ENCODE measurements at regions not wholly inside any gene's neighbourhood (a gene's known extent, or its start where the extent isn't known, plus 50 kb on each side); places are given as distances from the start of the nearest gene placed in this dataset.

DNA sequence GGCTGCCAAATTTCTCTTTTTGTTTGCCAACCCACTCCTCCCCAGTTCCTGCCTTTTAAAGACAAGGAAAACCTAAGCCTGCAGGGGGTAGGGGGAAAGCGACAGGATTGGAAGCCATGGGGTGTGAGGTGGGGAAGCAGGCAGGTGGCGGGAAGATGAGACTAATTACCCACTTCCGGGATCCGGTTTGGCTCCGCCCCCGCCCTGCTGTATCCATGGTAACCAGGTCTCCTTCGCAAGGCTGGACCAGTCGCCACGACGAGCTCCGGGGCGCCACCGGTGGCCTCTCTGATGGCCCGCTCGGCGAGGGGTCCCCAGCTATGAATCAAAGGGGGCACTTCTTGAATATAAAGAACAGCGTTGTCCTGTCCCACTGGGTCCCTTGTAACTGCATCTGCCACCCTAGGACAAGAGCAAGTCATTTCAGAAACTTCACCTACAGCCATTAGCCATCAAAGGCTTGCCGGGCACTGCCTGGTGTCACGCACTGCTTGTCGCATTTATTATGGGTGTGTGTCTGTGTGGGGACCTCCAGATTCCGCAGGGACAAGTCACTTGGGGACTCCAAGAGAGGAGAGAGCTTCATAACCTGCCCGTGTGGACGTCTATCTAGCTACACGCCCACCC, 55.4 kb upstream of the LMTK2 start (continued):
- TF ChIP-seq, protein P1, sequence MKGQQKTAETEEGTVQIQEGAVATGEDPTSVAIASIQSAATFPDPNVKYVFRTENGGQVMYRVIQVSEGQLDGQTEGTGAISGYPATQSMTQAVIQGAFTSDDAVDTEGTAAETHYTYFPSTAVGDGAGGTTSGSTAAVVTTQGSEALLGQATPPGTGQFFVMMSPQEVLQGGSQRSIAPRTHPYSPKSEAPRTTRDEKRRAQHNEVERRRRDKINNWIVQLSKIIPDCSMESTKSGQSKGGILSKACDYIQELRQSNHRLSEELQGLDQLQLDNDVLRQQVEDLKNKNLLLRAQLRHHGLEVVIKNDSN (CRISPR knock-in tag; IDR thresholded peaks at IDR 0.05) = no peak
- TF ChIP-seq ZNF695 (CRISPR knock-in tag; IDR thresholded peaks at IDR 0.05) (no peak), NFATC3 (IDR thresholded peaks at IDR 0.05) (no peak), E2F3 (CRISPR knock-in tag; IDR thresholded peaks at IDR 0.05) (no peak), NCOA6 (IDR thresholded peaks at IDR 0.05) (no peak), HIVEP1 (CRISPR knock-in tag; IDR thresholded peaks at IDR 0.05) (no peak), CREM (IDR thresholded peaks at IDR 0.05; ENCODE audit: low read depth) (no peak), ZNF134 (CRISPR knock-in tag; conservative IDR thresholded peaks at IDR 0.05) (no peak), HDGF (IDR thresholded peaks at IDR 0.05) (no peak), HMGN3 (IDR thresholded peaks at IDR 0.05; ENCODE audit: borderline replicate concordance, extremely low read depth, insufficient read length, low read depth, low read length) (no peak), SMAD2 (IDR thresholded peaks at IDR 0.05; ENCODE audit: low read depth, low read length) (no peak), ZNF717 (CRISPR knock-in tag; IDR thresholded peaks at IDR 0.05) (no peak), OTX1 (CRISPR knock-in tag; IDR thresholded peaks at IDR 0.05) (no peak), KDM1A (IDR thresholded peaks at IDR 0.05) (peak in 1 of 2 experiments; percentile 37; a peak in 1 of 4 replicates), RFX1 (IDR thresholded peaks at IDR 0.05) (peak; percentile 95)
- TF ChIP-seq, protein P2, sequence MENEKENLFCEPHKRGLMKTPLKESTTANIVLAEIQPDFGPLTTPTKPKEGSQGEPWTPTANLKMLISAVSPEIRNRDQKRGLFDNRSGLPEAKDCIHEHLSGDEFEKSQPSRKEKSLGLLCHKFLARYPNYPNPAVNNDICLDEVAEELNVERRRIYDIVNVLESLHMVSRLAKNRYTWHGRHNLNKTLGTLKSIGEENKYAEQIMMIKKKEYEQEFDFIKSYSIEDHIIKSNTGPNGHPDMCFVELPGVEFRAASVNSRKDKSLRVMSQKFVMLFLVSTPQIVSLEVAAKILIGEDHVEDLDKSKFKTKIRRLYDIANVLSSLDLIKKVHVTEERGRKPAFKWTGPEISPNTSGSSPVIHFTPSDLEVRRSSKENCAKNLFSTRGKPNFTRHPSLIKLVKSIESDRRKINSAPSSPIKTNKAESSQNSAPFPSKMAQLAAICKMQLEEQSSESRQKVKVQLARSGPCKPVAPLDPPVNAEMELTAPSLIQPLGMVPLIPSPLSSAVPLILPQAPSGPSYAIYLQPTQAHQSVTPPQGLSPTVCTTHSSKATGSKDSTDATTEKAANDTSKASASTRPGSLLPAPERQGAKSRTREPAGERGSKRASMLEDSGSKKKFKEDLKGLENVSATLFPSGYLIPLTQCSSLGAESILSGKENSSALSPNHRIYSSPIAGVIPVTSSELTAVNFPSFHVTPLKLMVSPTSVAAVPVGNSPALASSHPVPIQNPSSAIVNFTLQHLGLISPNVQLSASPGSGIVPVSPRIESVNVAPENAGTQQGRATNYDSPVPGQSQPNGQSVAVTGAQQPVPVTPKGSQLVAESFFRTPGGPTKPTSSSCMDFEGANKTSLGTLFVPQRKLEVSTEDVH (IDR thresholded peaks at IDR 0.05; ENCODE audit: low read depth, partially characterized antibody) = peak; percentile 91
- TF ChIP-seq, protein P3, sequence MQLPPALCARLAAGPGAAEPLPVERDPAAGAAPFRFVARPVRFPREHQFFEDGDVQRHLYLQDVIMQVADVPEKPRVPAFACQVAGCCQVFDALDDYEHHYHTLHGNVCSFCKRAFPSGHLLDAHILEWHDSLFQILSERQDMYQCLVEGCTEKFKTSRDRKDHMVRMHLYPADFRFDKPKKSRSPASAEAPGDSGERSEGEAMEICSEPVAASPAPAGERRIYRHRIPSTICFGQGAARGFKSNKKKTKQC (CRISPR knock-in tag; IDR thresholded peaks at IDR 0.05) = no peak
- TF ChIP-seq, protein P4, sequence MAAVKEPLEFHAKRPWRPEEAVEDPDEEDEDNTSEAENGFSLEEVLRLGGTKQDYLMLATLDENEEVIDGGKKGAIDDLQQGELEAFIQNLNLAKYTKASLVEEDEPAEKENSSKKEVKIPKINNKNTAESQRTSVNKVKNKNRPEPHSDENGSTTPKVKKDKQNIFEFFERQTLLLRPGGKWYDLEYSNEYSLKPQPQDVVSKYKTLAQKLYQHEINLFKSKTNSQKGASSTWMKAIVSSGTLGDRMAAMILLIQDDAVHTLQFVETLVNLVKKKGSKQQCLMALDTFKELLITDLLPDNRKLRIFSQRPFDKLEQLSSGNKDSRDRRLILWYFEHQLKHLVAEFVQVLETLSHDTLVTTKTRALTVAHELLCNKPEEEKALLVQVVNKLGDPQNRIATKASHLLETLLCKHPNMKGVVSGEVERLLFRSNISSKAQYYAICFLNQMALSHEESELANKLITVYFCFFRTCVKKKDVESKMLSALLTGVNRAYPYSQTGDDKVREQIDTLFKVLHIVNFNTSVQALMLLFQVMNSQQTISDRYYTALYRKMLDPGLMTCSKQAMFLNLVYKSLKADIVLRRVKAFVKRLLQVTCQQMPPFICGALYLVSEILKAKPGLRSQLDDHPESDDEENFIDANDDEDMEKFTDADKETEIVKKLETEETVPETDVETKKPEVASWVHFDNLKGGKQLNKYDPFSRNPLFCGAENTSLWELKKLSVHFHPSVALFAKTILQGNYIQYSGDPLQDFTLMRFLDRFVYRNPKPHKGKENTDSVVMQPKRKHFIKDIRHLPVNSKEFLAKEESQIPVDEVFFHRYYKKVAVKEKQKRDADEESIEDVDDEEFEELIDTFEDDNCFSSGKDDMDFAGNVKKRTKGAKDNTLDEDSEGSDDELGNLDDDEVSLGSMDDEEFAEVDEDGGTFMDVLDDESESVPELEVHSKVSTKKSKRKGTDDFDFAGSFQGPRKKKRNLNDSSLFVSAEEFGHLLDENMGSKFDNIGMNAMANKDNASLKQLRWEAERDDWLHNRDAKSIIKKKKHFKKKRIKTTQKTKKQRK (IDR thresholded peaks at IDR 0.05; ENCODE audit: borderline replicate concordance, low read depth, low read length) = no peak
- TF ChIP-seq, protein P5, sequence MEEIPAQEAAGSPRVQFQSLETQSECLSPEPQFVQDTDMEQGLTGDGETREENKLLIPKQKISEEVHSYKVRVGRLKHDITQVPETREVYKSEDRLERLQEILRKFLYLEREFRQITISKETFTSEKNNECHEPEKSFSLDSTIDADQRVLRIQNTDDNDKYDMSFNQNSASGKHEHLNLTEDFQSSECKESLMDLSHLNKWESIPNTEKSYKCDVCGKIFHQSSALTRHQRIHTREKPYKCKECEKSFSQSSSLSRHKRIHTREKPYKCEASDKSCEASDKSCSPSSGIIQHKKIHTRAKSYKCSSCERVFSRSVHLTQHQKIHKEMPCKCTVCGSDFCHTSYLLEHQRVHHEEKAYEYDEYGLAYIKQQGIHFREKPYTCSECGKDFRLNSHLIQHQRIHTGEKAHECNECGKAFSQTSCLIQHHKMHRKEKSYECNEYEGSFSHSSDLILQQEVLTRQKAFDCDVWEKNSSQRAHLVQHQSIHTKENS (CRISPR knock-in tag; IDR thresholded peaks at IDR 0.05) = no peak

Measured in K562 (cell line).